Neural cell (in vitro differentiated cells): ENCODE measurements at regions not wholly inside any gene's neighbourhood (a gene's known extent, or its start where the extent isn't known, plus 50 kb on each side); places are given as distances from the start of the nearest gene placed in this dataset.

ENCODE experiments used
- H2AFZ ChIP-seq: fragments of 200-600, 300-800 bp; sonication (generic), shearing (Covaris generic); 2 replicates; pipeline ENCODE4 v1.6.0; 2014; ENCODE audit warnings: low read depth, mild to moderate bottlenecking, antibody characterized with exemption, low read length, moderate library complexity
- H3F3A ChIP-seq: fragments of 200-600 bp; shearing (Covaris generic); 2 replicates; pipeline ENCODE4 v1.6.1; 2016; ENCODE audit warnings: mild to moderate bottlenecking, moderate library complexity, mixed read lengths, antibody characterized with exemption, low read length; ENCODE audit not compliant: insufficient read depth, poor library complexity, severe bottlenecking
- H3K27ac ChIP-seq: fragments of 200-600, 300-800 bp; sonication (generic), shearing (Covaris generic); 2 replicates; pipeline ENCODE4 v1.5.1; 2014; ENCODE audit warnings: mild to moderate bottlenecking, low read length, moderate library complexity
- H3K27me3 ChIP-seq: fragments of 300-800, 200-600 bp; sonication (generic), shearing (Covaris generic); 2 replicates; pipeline ENCODE4 v1.6.0; 2014; ENCODE audit warnings: mild to moderate bottlenecking, low read depth, low read length, moderate library complexity; ENCODE audit not compliant: insufficient read depth
- H3K36me3 ChIP-seq: fragments of 300-800, 200-600 bp; sonication (generic), shearing (Covaris generic); 2 replicates; pipeline ENCODE4 v1.5.1; 2014; ENCODE audit warnings: mild to moderate bottlenecking, antibody characterized with exemption, low read length, moderate library complexity; ENCODE audit not compliant: insufficient read depth
- H3K4me2 ChIP-seq: fragments of 300-800, 200-600 bp; sonication (generic), shearing (Covaris generic); 2 replicates; pipeline ENCODE4 v1.6.0; 2014; ENCODE audit warnings: mild to moderate bottlenecking, low read length
- H3K4me3 ChIP-seq: fragments of 300-800, 200-600 bp; sonication (generic), shearing (Covaris generic); 2 replicates; pipeline ENCODE4 v1.5.1; 2014; ENCODE audit warnings: mild to moderate bottlenecking, low read length, moderate library complexity
- H3K79me2 ChIP-seq: fragments of 200-600 bp; shearing (Covaris generic); replicated peaks from 2 replicates; pipeline ENCODE4 v1.6.0; 2014; ENCODE audit warnings: mild to moderate bottlenecking, low read length, moderate library complexity; ENCODE audit not compliant: insufficient read depth
- H3K9ac ChIP-seq: fragments of 300-800, 200-600 bp; sonication (generic), shearing (Covaris generic); 2 replicates; pipeline ENCODE4 v1.6.1; 2016; ENCODE audit warnings: mild to moderate bottlenecking, low read length, mixed read lengths
- H3K9me2 ChIP-seq: fragments of 200-600 bp; shearing (Covaris generic); 2 replicates; pipeline ENCODE4 v1.6.1; 2016; ENCODE audit warnings: mild to moderate bottlenecking, low read length, mixed read lengths; ENCODE audit not compliant: insufficient read depth
- H3K9me3 ChIP-seq: fragments of 200-600, 300-800 bp; sonication (generic), shearing (Covaris generic); 2 replicates; pipeline ENCODE4 v1.6.1; 2016; ENCODE audit warnings: mild to moderate bottlenecking, mixed run types, low read length, moderate library complexity, mixed read lengths
- H4K20me1 ChIP-seq: fragments of 200-600 bp; shearing (Covaris generic); 2 replicates; pipeline ENCODE4 v1.6.1; 2016; ENCODE audit warnings: mild to moderate bottlenecking, mixed run types; ENCODE audit not compliant: insufficient read depth
- EP300 ChIP-seq: fragments of 450-650 bp; conservative IDR thresholded peaks from 2 replicates; pipeline ENCODE4 v1.6.1; 2014; ENCODE audit warnings: antibody characterized with exemption, mild to moderate bottlenecking, moderate library complexity; ENCODE audit not compliant: poor library complexity, severe bottlenecking
- EZH2 ChIP-seq: fragments of 200-600, 300-800 bp; shearing (Covaris generic), sonication (generic); IDR thresholded peaks from 2 replicates; pipeline ENCODE4 v1.6.1; 2014; ENCODE audit warnings: antibody characterized with exemption, low read length, borderline replicate concordance, mild to moderate bottlenecking; ENCODE audit not compliant: insufficient read depth, poor library complexity, severe bottlenecking
- MXI1 ChIP-seq: fragments of 450-650 bp; conservative IDR thresholded peaks from 2 replicates; pipeline ENCODE4 v1.6.1; 2014; ENCODE audit warnings: antibody characterized with exemption, mild to moderate bottlenecking; ENCODE audit not compliant: poor library complexity, severe bottlenecking
- POLR2AphosphoS5 ChIP-seq: IDR thresholded peaks from 2 replicates; pipeline ENCODE4 v1.6.1; 2012
- RAD21 ChIP-seq: fragments of 450-650 bp; conservative IDR thresholded peaks from 2 replicates; pipeline ENCODE4 v1.6.1; 2014; ENCODE audit warnings: antibody characterized with exemption, mild to moderate bottlenecking, moderate library complexity
- SMC3 ChIP-seq: fragments of 450-650 bp; conservative IDR thresholded peaks from 2 replicates; pipeline ENCODE4 v1.6.1; 2014; ENCODE audit warnings: antibody characterized with exemption, mild to moderate bottlenecking, moderate library complexity; ENCODE audit not compliant: poor library complexity
- TAF1 ChIP-seq: IDR thresholded peaks from 2 replicates; pipeline ENCODE4 v1.6.1; 2012; ENCODE audit warnings: low read depth
- TF ChIP-seq, protein P1 (sequence below): IDR thresholded peaks from 2 replicates; pipeline ENCODE4 v1.6.1; 2012; ENCODE audit warnings: borderline replicate concordance
- TF ChIP-seq, protein P2 (sequence below): fragments of 450-650 bp; IDR thresholded peaks from 2 replicates; pipeline ENCODE4 v1.5.1; 2014; ENCODE audit warnings: antibody characterized with exemption, mild to moderate bottlenecking, moderate library complexity; ENCODE audit not compliant: poor library complexity, severe bottlenecking

DNA sequence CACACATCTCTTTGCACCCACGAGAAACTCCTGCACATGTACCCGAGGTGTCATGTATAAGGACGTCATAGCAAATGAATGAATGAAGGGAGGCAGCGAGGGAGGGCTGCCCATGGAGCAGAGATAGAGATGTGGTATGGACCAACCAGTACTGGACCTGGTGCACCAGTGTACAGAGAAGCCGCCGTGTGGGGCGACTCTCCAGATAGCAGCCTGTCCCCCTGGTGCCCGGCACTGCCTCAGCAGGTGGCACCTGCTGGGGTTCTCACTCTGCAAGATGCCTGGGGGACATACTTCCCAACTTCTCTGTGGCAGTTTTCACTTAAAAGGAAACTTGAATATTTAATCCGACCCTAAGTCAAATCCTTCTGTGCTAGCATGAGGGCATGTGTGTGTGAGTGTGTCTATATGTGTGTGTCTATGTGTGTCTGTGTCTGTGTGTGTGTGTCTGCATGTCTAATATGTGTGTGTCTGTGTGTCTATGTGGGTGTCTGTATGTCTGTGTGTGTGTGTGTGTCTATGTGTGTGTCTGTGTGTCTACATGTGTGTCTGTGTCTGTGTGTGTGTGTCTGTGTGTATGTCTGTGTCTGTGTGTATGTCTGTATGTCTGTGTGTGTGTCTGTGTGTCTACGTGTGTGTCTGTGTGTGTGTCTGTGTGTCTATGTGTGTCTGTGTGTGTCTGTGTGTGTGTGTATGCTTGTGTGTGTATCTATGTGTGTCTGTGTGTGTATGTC is 132.0 kb downstream of the RNASET2 start:
- H3K27ac ChIP-seq: no peak overlapping the region
- H3K79me2 ChIP-seq: no peaks in the 10 kb centered on the region
- H3K4me3 ChIP-seq: no peak overlapping the region
- no peaks in the 10 kb centered on the region for H3K9me3 ChIP-seq
- H4K20me1 ChIP-seq: no peaks in the 10 kb centered on the region
- no peaks in the 10 kb centered on the region for H3K36me3 ChIP-seq
- H3F3A ChIP-seq: no peaks in the 10 kb centered on the region
- no peaks in the 10 kb centered on the region for H3K27me3 ChIP-seq
- H3K4me2 ChIP-seq: no peak overlapping the region
- no peak overlapping the region for H3K9ac ChIP-seq
- H3K9me2 ChIP-seq: no peaks in the 10 kb centered on the region
- H2AFZ ChIP-seq: no peak overlapping the region
- no peak for TF ChIP-seq TAF1
- TF ChIP-seq, protein P1, sequence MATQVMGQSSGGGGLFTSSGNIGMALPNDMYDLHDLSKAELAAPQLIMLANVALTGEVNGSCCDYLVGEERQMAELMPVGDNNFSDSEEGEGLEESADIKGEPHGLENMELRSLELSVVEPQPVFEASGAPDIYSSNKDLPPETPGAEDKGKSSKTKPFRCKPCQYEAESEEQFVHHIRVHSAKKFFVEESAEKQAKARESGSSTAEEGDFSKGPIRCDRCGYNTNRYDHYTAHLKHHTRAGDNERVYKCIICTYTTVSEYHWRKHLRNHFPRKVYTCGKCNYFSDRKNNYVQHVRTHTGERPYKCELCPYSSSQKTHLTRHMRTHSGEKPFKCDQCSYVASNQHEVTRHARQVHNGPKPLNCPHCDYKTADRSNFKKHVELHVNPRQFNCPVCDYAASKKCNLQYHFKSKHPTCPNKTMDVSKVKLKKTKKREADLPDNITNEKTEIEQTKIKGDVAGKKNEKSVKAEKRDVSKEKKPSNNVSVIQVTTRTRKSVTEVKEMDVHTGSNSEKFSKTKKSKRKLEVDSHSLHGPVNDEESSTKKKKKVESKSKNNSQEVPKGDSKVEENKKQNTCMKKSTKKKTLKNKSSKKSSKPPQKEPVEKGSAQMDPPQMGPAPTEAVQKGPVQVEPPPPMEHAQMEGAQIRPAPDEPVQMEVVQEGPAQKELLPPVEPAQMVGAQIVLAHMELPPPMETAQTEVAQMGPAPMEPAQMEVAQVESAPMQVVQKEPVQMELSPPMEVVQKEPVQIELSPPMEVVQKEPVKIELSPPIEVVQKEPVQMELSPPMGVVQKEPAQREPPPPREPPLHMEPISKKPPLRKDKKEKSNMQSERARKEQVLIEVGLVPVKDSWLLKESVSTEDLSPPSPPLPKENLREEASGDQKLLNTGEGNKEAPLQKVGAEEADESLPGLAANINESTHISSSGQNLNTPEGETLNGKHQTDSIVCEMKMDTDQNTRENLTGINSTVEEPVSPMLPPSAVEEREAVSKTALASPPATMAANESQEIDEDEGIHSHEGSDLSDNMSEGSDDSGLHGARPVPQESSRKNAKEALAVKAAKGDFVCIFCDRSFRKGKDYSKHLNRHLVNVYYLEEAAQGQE: no peak
- TF ChIP-seq EZH2: no peak
- no peak for TF ChIP-seq MXI1
- no peak for TF ChIP-seq POLR2AphosphoS5
- TF ChIP-seq, protein P2, sequence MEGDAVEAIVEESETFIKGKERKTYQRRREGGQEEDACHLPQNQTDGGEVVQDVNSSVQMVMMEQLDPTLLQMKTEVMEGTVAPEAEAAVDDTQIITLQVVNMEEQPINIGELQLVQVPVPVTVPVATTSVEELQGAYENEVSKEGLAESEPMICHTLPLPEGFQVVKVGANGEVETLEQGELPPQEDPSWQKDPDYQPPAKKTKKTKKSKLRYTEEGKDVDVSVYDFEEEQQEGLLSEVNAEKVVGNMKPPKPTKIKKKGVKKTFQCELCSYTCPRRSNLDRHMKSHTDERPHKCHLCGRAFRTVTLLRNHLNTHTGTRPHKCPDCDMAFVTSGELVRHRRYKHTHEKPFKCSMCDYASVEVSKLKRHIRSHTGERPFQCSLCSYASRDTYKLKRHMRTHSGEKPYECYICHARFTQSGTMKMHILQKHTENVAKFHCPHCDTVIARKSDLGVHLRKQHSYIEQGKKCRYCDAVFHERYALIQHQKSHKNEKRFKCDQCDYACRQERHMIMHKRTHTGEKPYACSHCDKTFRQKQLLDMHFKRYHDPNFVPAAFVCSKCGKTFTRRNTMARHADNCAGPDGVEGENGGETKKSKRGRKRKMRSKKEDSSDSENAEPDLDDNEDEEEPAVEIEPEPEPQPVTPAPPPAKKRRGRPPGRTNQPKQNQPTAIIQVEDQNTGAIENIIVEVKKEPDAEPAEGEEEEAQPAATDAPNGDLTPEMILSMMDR: no peak
- TF ChIP-seq RAD21: no peak
- TF ChIP-seq EP300: no peak
- TF ChIP-seq SMC3: no peak

DNA sequence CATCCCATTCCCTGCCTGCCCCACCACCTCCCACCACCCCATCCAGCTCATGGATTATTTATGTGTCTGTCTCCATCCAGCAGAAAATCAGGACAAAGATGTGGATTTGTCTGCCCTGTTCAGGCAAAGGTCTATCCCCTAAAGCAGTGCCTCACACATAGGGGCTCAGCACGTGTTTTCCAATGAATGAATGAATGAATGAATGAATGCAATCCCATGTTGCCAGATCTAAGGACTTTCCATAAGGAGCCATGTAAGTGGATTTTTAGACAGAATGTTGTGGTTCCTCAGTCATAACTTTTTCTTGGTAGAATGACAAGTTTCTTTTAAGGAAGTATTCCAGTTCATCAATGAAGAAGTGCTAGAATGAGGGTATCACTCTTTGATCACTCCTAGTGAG is 133.7 kb downstream of the RNASET2 start:
- H3F3A ChIP-seq: no peaks in the 10 kb centered on the region
- H3K9me3 ChIP-seq: no peaks in the 10 kb centered on the region
- no peak overlapping the region for H2AFZ ChIP-seq
- H3K27me3 ChIP-seq: no peaks in the 10 kb centered on the region
- no peaks in the 10 kb centered on the region for H3K9me2 ChIP-seq
- H3K79me2 ChIP-seq: no peaks in the 10 kb centered on the region
- H3K9ac ChIP-seq: no peak overlapping the region
- no peaks in the 10 kb centered on the region for H4K20me1 ChIP-seq
- no peak overlapping the region for H3K4me3 ChIP-seq
- no peaks in the 10 kb centered on the region for H3K36me3 ChIP-seq
- no peak overlapping the region for H3K4me2 ChIP-seq
- no peak overlapping the region for H3K27ac ChIP-seq
- TF ChIP-seq EP300 (no peak), MXI1 (no peak), EZH2 (no peak), TAF1 (no peak), SMC3 (no peak), RAD21 (no peak), POLR2AphosphoS5 (no peak)
- TF ChIP-seq, protein P2: no peak
- TF ChIP-seq, protein P1: no peak
